GM12878 (cell line): ENCODE measurements at regions not wholly inside any gene's neighbourhood (a gene's known extent, or its start where the extent isn't known, plus 50 kb on each side); places are given as distances from the start of the nearest gene placed in this dataset.
A peak's percentile ranks its signal among the peaks of the same experiment; 100 is the strongest.

Source experiments
- ASH2L ChIP-seq: fragments of 300-600, 200-600 bp; sonication (generic); IDR thresholded peaks from 2 replicates; pipeline ENCODE4 v1.6.1; 2017; ENCODE audit warnings: low read depth, mild to moderate bottlenecking, borderline replicate concordance
- BRCA1 ChIP-seq: IDR thresholded peaks from 2 replicates; pipeline ENCODE4 v1.6.1; 2011; ENCODE audit warnings: low read depth, low read length, improper control_type of control experiment
- CEBPB ChIP-seq, 2 experiments: fragments of 150-350 bp in 1 of 2; IDR thresholded peaks; 2 replicates each; pipeline ENCODE4 v1.6.1; 2012 to 2014; ENCODE audit warnings: low read depth in 2 of 2, low read length in 2 of 2, borderline replicate concordance in 1 of 2, inconsistent platforms in 1 of 2
- EP300 ChIP-seq, 2 experiments: fragments of 150-350 bp in 1 of 2; IDR thresholded peaks; 2 replicates each; pipeline ENCODE4 v1.6.1; 2011 to 2012; ENCODE audit warnings: low read depth in 2 of 2, low read length in 2 of 2, borderline replicate concordance in 1 of 2, improper control_type of control experiment in 1 of 2, inconsistent platforms in 1 of 2; ENCODE audit not compliant: control insufficient read depth in 1 of 2
- FOS ChIP-seq: IDR thresholded peaks from 3 replicates; pipeline ENCODE4 v1.6.1; 2011; ENCODE audit warnings: borderline replicate concordance; ENCODE audit not compliant: insufficient read length; ENCODE audit errors: extremely low read depth
- HDGF ChIP-seq: fragments of 450-650 bp; IDR thresholded peaks from 2 replicates; pipeline ENCODE4 v1.6.1; 2016; ENCODE audit warnings: antibody characterized with exemption
- IRF4 ChIP-seq: IDR thresholded peaks from 2 replicates; pipeline ENCODE4 v1.6.1; 2011; ENCODE audit warnings: low read depth, low read length
- NBN ChIP-seq: fragments of 450-650 bp; IDR thresholded peaks from 2 replicates; pipeline ENCODE4 v1.6.1; 2016
- NFIC ChIP-seq: IDR thresholded peaks from 2 replicates; pipeline ENCODE4 v1.6.1; 2012; ENCODE audit warnings: low read depth, mild to moderate bottlenecking, inconsistent platforms, low read length, moderate library complexity
- RAD21 ChIP-seq: IDR thresholded peaks from 2 replicates; pipeline ENCODE4 v1.6.1; 2011; ENCODE audit warnings: mild to moderate bottlenecking, low read depth, low read length, moderate library complexity; ENCODE audit not compliant: insufficient read depth
- RAD51 ChIP-seq: fragments of 450-650 bp; IDR thresholded peaks from 2 replicates; pipeline ENCODE4 v1.6.1; 2016; ENCODE audit warnings: moderate library complexity, mild to moderate bottlenecking, inconsistent platforms
- SP1 ChIP-seq: IDR thresholded peaks from one replicate; pipeline ENCODE4 v1.6.1; 2011; ENCODE audit warnings: low read depth, low read length
- SREBF1 ChIP-seq: IDR thresholded peaks from 2 replicates; pipeline ENCODE4 v1.6.1; 2012; ENCODE audit warnings: mild to moderate bottlenecking, low read length
- TBL1XR1 ChIP-seq: IDR thresholded peaks from 2 replicates; pipeline ENCODE4 v1.6.1; 2012; ENCODE audit warnings: low read depth, low read length, improper control_type of control experiment
- TCF7 ChIP-seq: IDR thresholded peaks from 2 replicates; pipeline ENCODE4 v1.6.1; 2014; ENCODE audit warnings: antibody characterized with exemption, borderline replicate concordance
- ZSCAN29 ChIP-seq: fragments of 450-650 bp; IDR thresholded peaks from 2 replicates; pipeline ENCODE4 v1.6.1; 2017; ENCODE audit warnings: mild to moderate bottlenecking, moderate library complexity
- ZZZ3 ChIP-seq: IDR thresholded peaks from 2 replicates; pipeline ENCODE4 v1.6.1; 2011; ENCODE audit warnings: low read depth; ENCODE audit not compliant: control insufficient read depth, insufficient read length
- TF ChIP-seq, protein P1 (sequence below): IDR thresholded peaks from 2 replicates; pipeline ENCODE4 v1.6.1; 2012; ENCODE audit warnings: low read length, inconsistent platforms
- TF ChIP-seq, protein P2 (sequence below): fragments of 450-650 bp; IDR thresholded peaks from 2 replicates; pipeline ENCODE4 v1.6.1; 2018; ENCODE audit warnings: mild to moderate bottlenecking, low read depth, moderate library complexity; ENCODE audit not compliant: partially characterized antibody
- TF ChIP-seq, protein P3 (sequence below): fragments of 150-350 bp; IDR thresholded peaks from 2 replicates; pipeline ENCODE4 v1.6.1; 2014; ENCODE audit warnings: mild to moderate bottlenecking, low read depth, low read length
- TF ChIP-seq, protein P4 (sequence below): IDR thresholded peaks from 2 replicates; pipeline ENCODE4 v1.6.1; 2011; ENCODE audit warnings: borderline replicate concordance, low read depth, mild to moderate bottlenecking, moderate library complexity, mixed read lengths, low read length; ENCODE audit not compliant: insufficient read depth; ENCODE audit errors: extremely low read length
- TF ChIP-seq, protein P5 (sequence below), 3 experiments: IDR thresholded peaks in 2 of 3; conservative IDR thresholded peaks in 1 of 3; 2 replicates each; pipeline ENCODE4 v1.5.1; 2011; ENCODE audit warnings: low read depth in 3 of 3, low read length in 3 of 3, mild to moderate bottlenecking in 3 of 3, control low read depth in 2 of 3, moderate library complexity in 2 of 3, inconsistent platforms in 1 of 3, mixed read lengths in 1 of 3; ENCODE audit not compliant: control insufficient read depth in 2 of 3, insufficient read depth in 1 of 3; ENCODE audit errors: extremely low read depth in 1 of 3
- TF ChIP-seq, protein P6 (sequence below): IDR thresholded peaks from 2 replicates; pipeline ENCODE4 v1.6.1; 2011; ENCODE audit warnings: low read depth, mild to moderate bottlenecking, low read length, moderate library complexity, borderline replicate concordance; ENCODE audit errors: extremely low read depth

DNA sequence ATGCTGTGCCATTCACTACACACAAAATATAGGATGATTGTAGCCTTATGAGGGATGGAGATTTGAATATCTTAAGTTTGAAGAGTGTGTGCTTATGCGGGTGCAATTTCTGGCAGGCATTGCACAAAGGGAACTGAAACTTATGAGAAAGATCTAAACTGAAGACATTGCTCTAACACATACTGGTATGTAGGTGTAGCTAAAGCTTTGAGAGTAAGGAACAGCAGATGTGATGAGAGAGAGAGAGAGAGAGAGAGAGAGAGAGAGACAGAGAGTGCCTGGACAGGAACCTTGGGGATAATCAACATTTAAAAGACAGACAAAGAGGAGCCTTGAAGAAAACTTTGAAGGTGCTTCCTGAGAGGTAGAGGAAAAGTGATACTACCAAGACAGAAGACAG is 379.7 kb downstream of the SPRY1 start (continued):
- TF ChIP-seq, protein P1, sequence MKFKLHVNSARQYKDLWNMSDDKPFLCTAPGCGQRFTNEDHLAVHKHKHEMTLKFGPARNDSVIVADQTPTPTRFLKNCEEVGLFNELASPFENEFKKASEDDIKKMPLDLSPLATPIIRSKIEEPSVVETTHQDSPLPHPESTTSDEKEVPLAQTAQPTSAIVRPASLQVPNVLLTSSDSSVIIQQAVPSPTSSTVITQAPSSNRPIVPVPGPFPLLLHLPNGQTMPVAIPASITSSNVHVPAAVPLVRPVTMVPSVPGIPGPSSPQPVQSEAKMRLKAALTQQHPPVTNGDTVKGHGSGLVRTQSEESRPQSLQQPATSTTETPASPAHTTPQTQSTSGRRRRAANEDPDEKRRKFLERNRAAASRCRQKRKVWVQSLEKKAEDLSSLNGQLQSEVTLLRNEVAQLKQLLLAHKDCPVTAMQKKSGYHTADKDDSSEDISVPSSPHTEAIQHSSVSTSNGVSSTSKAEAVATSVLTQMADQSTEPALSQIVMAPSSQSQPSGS = peak; percentile 61
- TF ChIP-seq ZZZ3 (peak; percentile 93), RAD21 (no peak), RAD51 (no peak), HDGF (no peak), FOS (no peak), BRCA1 (no peak), NBN (peak; percentile 65; the same call in 1 of the 2 replicates), ASH2L (no peak), NFIC (peak; percentile 54; the same call in 1 of the 2 replicates), TCF7 (peak; percentile 29; the same call in 1 of the 2 replicates), SREBF1 (no peak), TBL1XR1 (no peak), SP1 (no peak), CEBPB (IDR thresholded peaks at IDR 0.05; ENCODE audit: borderline replicate concordance in 1 of 2, low read depth in 2 of 2, low read length in 2 of 2) (no peak), EP300 (IDR thresholded peaks at IDR 0.05; ENCODE audit: borderline replicate concordance in 1 of 2, control insufficient read depth in 1 of 2, low read depth in 2 of 2, low read length in 2 of 2) (peak in 1 of 2 experiments; percentile 74; a peak in 1 of 4 replicates), ZSCAN29 (0 out of 2 replicates have a peak, but pooled peaks have one; percentile 23), IRF4 (peak; percentile 96)
- TF ChIP-seq, protein P2, sequence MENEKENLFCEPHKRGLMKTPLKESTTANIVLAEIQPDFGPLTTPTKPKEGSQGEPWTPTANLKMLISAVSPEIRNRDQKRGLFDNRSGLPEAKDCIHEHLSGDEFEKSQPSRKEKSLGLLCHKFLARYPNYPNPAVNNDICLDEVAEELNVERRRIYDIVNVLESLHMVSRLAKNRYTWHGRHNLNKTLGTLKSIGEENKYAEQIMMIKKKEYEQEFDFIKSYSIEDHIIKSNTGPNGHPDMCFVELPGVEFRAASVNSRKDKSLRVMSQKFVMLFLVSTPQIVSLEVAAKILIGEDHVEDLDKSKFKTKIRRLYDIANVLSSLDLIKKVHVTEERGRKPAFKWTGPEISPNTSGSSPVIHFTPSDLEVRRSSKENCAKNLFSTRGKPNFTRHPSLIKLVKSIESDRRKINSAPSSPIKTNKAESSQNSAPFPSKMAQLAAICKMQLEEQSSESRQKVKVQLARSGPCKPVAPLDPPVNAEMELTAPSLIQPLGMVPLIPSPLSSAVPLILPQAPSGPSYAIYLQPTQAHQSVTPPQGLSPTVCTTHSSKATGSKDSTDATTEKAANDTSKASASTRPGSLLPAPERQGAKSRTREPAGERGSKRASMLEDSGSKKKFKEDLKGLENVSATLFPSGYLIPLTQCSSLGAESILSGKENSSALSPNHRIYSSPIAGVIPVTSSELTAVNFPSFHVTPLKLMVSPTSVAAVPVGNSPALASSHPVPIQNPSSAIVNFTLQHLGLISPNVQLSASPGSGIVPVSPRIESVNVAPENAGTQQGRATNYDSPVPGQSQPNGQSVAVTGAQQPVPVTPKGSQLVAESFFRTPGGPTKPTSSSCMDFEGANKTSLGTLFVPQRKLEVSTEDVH = no peak
- TF ChIP-seq, protein P3, sequence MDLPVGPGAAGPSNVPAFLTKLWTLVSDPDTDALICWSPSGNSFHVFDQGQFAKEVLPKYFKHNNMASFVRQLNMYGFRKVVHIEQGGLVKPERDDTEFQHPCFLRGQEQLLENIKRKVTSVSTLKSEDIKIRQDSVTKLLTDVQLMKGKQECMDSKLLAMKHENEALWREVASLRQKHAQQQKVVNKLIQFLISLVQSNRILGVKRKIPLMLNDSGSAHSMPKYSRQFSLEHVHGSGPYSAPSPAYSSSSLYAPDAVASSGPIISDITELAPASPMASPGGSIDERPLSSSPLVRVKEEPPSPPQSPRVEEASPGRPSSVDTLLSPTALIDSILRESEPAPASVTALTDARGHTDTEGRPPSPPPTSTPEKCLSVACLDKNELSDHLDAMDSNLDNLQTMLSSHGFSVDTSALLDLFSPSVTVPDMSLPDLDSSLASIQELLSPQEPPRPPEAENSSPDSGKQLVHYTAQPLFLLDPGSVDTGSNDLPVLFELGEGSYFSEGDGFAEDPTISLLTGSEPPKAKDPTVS = no peak
- TF ChIP-seq, protein P4, sequence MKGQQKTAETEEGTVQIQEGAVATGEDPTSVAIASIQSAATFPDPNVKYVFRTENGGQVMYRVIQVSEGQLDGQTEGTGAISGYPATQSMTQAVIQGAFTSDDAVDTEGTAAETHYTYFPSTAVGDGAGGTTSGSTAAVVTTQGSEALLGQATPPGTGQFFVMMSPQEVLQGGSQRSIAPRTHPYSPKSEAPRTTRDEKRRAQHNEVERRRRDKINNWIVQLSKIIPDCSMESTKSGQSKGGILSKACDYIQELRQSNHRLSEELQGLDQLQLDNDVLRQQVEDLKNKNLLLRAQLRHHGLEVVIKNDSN = no peak
- TF ChIP-seq, protein P5, sequence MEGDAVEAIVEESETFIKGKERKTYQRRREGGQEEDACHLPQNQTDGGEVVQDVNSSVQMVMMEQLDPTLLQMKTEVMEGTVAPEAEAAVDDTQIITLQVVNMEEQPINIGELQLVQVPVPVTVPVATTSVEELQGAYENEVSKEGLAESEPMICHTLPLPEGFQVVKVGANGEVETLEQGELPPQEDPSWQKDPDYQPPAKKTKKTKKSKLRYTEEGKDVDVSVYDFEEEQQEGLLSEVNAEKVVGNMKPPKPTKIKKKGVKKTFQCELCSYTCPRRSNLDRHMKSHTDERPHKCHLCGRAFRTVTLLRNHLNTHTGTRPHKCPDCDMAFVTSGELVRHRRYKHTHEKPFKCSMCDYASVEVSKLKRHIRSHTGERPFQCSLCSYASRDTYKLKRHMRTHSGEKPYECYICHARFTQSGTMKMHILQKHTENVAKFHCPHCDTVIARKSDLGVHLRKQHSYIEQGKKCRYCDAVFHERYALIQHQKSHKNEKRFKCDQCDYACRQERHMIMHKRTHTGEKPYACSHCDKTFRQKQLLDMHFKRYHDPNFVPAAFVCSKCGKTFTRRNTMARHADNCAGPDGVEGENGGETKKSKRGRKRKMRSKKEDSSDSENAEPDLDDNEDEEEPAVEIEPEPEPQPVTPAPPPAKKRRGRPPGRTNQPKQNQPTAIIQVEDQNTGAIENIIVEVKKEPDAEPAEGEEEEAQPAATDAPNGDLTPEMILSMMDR (IDR thresholded peaks at IDR 0.05 in 2 of 3, conservative IDR thresholded peaks at IDR 0.05 in 1 of 3; ENCODE audit: control insufficient read depth in 2 of 3, extremely low read depth in 1 of 3, insufficient read depth in 1 of 3, low read depth in 3 of 3, low read length in 3 of 3) = no peak
- TF ChIP-seq, protein P6, sequence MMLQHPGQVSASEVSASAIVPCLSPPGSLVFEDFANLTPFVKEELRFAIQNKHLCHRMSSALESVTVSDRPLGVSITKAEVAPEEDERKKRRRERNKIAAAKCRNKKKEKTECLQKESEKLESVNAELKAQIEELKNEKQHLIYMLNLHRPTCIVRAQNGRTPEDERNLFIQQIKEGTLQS = no peak
